ENCODE measurements at regions not wholly inside any gene's neighbourhood (a gene's known extent, or its start where the extent isn't known, plus 50 kb on each side); places are given as distances from the start of the nearest gene placed in this dataset.

GRCh38 chr9:88753691-88754367 lies 218.9 kb downstream of the NXNL2 start:
- Mint-ChIP-seq H3K4me3 (no peak overlapping the region), H3K4me1 (peaks cover 7% of the 10 kb centered on the region), H3K27ac (no peak overlapping the region), H3K36me3 (peaks cover 5% of the 10 kb centered on the region; the same call in 1 of the 2 replicates), H3K9me3 (peaks cover 19% of the 10 kb centered on the region), H3K27me3 (ENCODE audit: low read depth) (no peaks in the 10 kb centered on the region)
- ChIA-PET POLR2A (no interaction called here), CTCF (interaction anchor here (1.2 kb wide), 1 partner anchor 93 kb away, joined by 3 read pairs; no protein-coding TSS in a partner anchor)
- ATAC-seq (no peak), DNase-seq (ENCODE audit: low spot score) (no peak)
- TF ChIP-seq ZNF416 (CRISPR knock-in tag; IDR thresholded peaks at IDR 0.05), result no peak
- TF ChIP-seq EMX1 (CRISPR knock-in tag; IDR thresholded peaks at IDR 0.05), result no peak
- no peak for TF ChIP-seq ATF1 (CRISPR knock-in tag; IDR thresholded peaks at IDR 0.05)
- TF ChIP-seq TP53 (CRISPR knock-in tag; IDR thresholded peaks at IDR 0.05), result no peak
- TF ChIP-seq ZNF232 (CRISPR knock-in tag; IDR thresholded peaks at IDR 0.05), result no peak
- no peak for TF ChIP-seq USF2 (CRISPR knock-in tag; IDR thresholded peaks at IDR 0.05)
- TF ChIP-seq PRRX2 (CRISPR knock-in tag; IDR thresholded peaks at IDR 0.05), result no peak
- no peak for TF ChIP-seq CDX4 (CRISPR knock-in tag; IDR thresholded peaks at IDR 0.05; ENCODE audit: borderline replicate concordance)
- no peak for TF ChIP-seq ZNF219 (CRISPR knock-in tag; IDR thresholded peaks at IDR 0.05; ENCODE audit: borderline replicate concordance)
- TF ChIP-seq HMGA2 (CRISPR knock-in tag; IDR thresholded peaks at IDR 0.05), result no peak
- TF ChIP-seq OVOL2 (CRISPR knock-in tag; IDR thresholded peaks at IDR 0.05; ENCODE audit: borderline replicate concordance), result no peak
- TF ChIP-seq AR (CRISPR knock-in tag; IDR thresholded peaks at IDR 0.05), result no peak
- TF ChIP-seq ZNF532 (CRISPR knock-in tag; IDR thresholded peaks at IDR 0.05; ENCODE audit: borderline replicate concordance), result no peak

- CTCF ChIA-PET, result interaction anchor here (1.2 kb wide), 1 partner anchor 94 kb away, joined by 3 read pairs; no protein-coding TSS in a partner anchor
Measured at GRCh38 chr9:88754452-88754851, 219.5 kb downstream of the NXNL2 start.

More at GRCh38 chr9:88754452-88754851, 219.5 kb downstream of the NXNL2 start:
- Mint-ChIP-seq H3K27me3 (ENCODE audit: low read depth) (no peaks in the 10 kb centered on the region), H3K36me3 (peaks cover 5% of the 10 kb centered on the region; the same call in 1 of the 2 replicates), H3K27ac (no peak overlapping the region), H3K4me3 (no peak overlapping the region), H3K9me3 (peaks cover 17% of the 10 kb centered on the region), H3K4me1 (peaks cover 5% of the 10 kb centered on the region; the same call in 1 of the 2 replicates)
- DNase-seq (ENCODE audit: low spot score), result no peak
- POLR2A ChIA-PET, result no interaction called here
- TF ChIP-seq ATF6 (CRISPR knock-in tag; IDR thresholded peaks at IDR 0.05), result no peak
- no peak for TF ChIP-seq ZNF317 (CRISPR knock-in tag; IDR thresholded peaks at IDR 0.05; ENCODE audit: borderline replicate concordance, low read depth)
- TF ChIP-seq TP53 (CRISPR knock-in tag; IDR thresholded peaks at IDR 0.05), result no peak
- no peak for TF ChIP-seq FOXK1 (CRISPR knock-in tag; IDR thresholded peaks at IDR 0.05)
- no peak for ATAC-seq

Data from WTC11 (cell line).